Mesothelial cell of epicardium (in vitro differentiated cells): ENCODE measurements at regions not wholly inside any gene's neighbourhood (a gene's known extent, or its start where the extent isn't known, plus 50 kb on each side); places are given as distances from the start of the nearest gene placed in this dataset.

Experiments used
- DNase-seq, 2 experiments: peaks; one replicate each; pipeline ENCODE4 v3.0.0; 2021; ENCODE audit warnings: low spot score in 2 of 2; ENCODE audit not compliant: unreplicated experiment in 2 of 2
- H3K27ac Mint-ChIP-seq: 2 replicates; pipeline ENCODE4 v1.8.0; 2021; ENCODE audit warnings: mixed read lengths
- H3K27me3 Mint-ChIP-seq: 2 replicates; pipeline ENCODE4 v1.8.0; 2021; ENCODE audit warnings: low read depth, mixed read lengths
- H3K36me3 Mint-ChIP-seq: 2 replicates; pipeline ENCODE4 v1.8.0; 2021; ENCODE audit warnings: mixed read lengths
- H3K4me1 Mint-ChIP-seq: 2 replicates; pipeline ENCODE4 v1.8.0; 2021; ENCODE audit warnings: mixed read lengths
- H3K4me3 Mint-ChIP-seq: 2 replicates; pipeline ENCODE4 v1.8.0; 2021; ENCODE audit warnings: mild to moderate bottlenecking, moderate library complexity, mixed read lengths
- H3K9me3 Mint-ChIP-seq: 2 replicates; pipeline ENCODE4 v1.8.0; 2021; ENCODE audit warnings: mixed read lengths
- TF ChIP-seq, protein P1 (sequence below): fragments of 200-600 bp; sonication (generic); IDR thresholded peaks from one replicate; pipeline ENCODE4 v1.5.0; 2021; ENCODE audit warnings: antibody characterized with exemption; ENCODE audit not compliant: unreplicated experiment

DNA sequence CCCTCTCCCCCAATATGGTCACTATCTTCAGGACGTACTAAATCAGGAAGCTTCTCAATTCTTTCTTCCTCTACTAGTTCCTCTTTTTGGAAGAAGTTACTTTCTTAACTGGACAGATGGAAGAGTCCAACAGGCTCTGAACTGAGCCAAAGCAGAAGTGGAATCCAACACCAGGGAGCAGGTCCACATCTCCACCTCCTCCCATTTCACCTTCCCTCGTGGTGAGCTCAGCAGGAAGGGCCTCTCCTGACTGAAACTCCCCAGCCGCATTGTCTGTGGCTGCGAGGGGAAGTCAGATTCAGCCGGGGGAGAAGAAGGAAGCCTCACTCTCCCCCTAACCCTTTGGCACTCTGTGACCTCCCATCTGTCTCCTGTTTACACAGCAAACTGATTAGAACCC lies 63.8 kb upstream of the UST start:
- Mint-ChIP-seq H3K4me1 (no peaks in the 10 kb centered on the region), H3K27me3 (no peaks in the 10 kb centered on the region), H3K9me3 (peaks cover 5% of the 10 kb centered on the region), H3K36me3 (no peaks in the 10 kb centered on the region), H3K4me3 (no peak overlapping the region), H3K27ac (no peak overlapping the region)
- no peak for DNase-seq
- TF ChIP-seq, protein P1, sequence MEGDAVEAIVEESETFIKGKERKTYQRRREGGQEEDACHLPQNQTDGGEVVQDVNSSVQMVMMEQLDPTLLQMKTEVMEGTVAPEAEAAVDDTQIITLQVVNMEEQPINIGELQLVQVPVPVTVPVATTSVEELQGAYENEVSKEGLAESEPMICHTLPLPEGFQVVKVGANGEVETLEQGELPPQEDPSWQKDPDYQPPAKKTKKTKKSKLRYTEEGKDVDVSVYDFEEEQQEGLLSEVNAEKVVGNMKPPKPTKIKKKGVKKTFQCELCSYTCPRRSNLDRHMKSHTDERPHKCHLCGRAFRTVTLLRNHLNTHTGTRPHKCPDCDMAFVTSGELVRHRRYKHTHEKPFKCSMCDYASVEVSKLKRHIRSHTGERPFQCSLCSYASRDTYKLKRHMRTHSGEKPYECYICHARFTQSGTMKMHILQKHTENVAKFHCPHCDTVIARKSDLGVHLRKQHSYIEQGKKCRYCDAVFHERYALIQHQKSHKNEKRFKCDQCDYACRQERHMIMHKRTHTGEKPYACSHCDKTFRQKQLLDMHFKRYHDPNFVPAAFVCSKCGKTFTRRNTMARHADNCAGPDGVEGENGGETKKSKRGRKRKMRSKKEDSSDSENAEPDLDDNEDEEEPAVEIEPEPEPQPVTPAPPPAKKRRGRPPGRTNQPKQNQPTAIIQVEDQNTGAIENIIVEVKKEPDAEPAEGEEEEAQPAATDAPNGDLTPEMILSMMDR: no peak

DNA sequence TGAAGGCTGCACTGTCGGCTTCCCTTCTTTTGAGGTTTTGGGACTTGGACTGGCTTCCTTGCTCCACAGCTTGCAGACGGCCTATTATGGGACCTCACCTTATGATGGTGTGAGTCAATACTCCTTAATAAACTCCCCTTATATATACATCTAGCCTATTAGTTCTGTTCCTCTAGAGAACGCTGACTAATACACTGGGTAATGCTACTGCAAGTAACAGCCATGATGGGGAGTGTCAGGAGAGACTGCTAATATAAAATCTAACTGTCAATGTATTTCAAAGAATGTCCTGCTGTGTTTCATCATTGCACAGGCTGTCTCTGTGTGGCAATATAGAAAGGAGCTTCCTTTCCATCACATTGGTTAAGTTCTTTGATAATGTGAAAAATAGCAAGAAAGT lies 57.7 kb upstream of the UST start:
- TF ChIP-seq, protein P1: no peak
- Mint-ChIP-seq H3K36me3 (no peaks in the 10 kb centered on the region), H3K4me1 (no peaks in the 10 kb centered on the region), H3K4me3 (no peak overlapping the region), H3K27me3 (no peaks in the 10 kb centered on the region), H3K9me3 (peaks cover 9% of the 10 kb centered on the region), H3K27ac (no peak overlapping the region)
- no peak for DNase-seq

DNA sequence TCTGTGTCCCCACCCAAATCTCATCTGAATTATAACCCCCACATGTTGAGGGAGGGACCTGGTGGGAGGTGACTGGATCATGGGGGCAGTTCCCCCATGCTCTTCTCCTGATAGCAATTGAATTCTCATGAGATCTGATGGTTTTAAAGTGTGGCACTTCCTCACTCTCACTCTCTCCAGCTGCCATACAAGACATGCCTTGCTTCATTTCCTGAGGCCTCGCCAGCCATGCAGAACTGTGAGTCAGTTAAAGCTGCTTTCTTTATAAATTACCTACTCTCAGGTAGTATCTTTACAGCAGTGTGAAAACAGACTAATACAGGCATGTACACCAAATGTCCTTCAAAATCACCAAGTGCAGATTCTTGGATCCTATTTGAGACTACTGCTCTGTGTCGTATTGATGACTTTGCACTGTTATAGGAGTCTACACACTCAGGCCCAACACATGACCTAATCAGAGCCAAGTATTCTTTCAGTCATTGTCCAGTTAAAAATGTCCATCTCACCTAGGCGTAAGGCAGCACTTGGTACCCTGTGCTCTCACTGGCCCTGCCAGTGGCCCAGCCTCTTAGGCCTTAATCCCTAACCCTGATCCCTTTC lies 52.8 kb upstream of the UST start:
- H3K27me3 Mint-ChIP-seq: no peaks in the 10 kb centered on the region
- TF ChIP-seq, protein P1: no peak
- H3K4me1 Mint-ChIP-seq: no peaks in the 10 kb centered on the region
- no peaks in the 10 kb centered on the region for H3K36me3 Mint-ChIP-seq
- H3K4me3 Mint-ChIP-seq: no peak overlapping the region
- H3K27ac Mint-ChIP-seq: no peak overlapping the region
- DNase-seq: no peak
- peaks cover 9% of the 10 kb centered on the region for H3K9me3 Mint-ChIP-seq
